B cell (primary cell): ENCODE measurements at regions not wholly inside any gene's neighbourhood (a gene's known extent, or its start where the extent isn't known, plus 50 kb on each side); places are given as distances from the start of the nearest gene placed in this dataset.

Experiments
- ATAC-seq: fragments of 200-7000 bp; cut with Tn5 transposase; one replicate; pipeline ENCODE4 v1.10.0; 2021; ENCODE audit warnings: low read depth, mild to moderate bottlenecking, moderate number of reproducible peaks, moderate library complexity
- CTCF ChIA-PET: fragments of 350-600 bp; sonication (Branson Sonifier 250); formaldehyde crosslinking; loops from one replicate; lab custom pipeline; 2021; ENCODE audit warnings: antibody characterized with exemption, inconsistent platforms; lab: Charles Lee
- POLR2A ChIA-PET: fragments of 350-600 bp; sonication (Branson Sonifier 250); formaldehyde crosslinking; loops from one replicate; lab custom pipeline; 2021; ENCODE audit warnings: antibody characterized with exemption; lab: Charles Lee
- DNase-seq: peaks from one replicate; pipeline ENCODE4 v3.0.0; 2013
- H2AFZ ChIP-seq: 2 replicates; pipeline ENCODE4 v1.6.1; 2012; ENCODE audit warnings: mild to moderate bottlenecking, low read depth, low read length; ENCODE audit not compliant: insufficient read depth, poor library complexity, severe bottlenecking
- H3K27ac ChIP-seq, 2 donors: 1 replicate in 1 of 2; 2 replicates in 1 of 2; pipeline ENCODE4 v1.5.1; 2012 to 2013; ENCODE audit warnings: low read length in 2 of 2, mild to moderate bottlenecking in 2 of 2, moderate library complexity in 1 of 2
- H3K27me3 ChIP-seq, 4 experiments: fragments of 200-600 bp in 1 of 4; sonication (generic) in 1 of 4; replicated peaks in 1 of 4; 1 replicate in 2 of 4; 2 replicates in 2 of 4; pipeline versions ENCODE4 v1.6.1 to v1.7.0; 2013 to 2016; ENCODE audit warnings: low read length in 3 of 4, mild to moderate bottlenecking in 2 of 4, mixed read lengths in 1 of 4, moderate library complexity in 1 of 4; ENCODE audit not compliant: insufficient read depth in 4 of 4, control insufficient read depth in 3 of 4; ENCODE audit errors: control extremely low read depth in 1 of 4
- H3K36me3 ChIP-seq, 2 experiments: replicated peaks in 1 of 2; 1 replicate in 1 of 2; 2 replicates in 1 of 2; pipeline versions ENCODE4 v1.6.1 to v1.7.1; 2013; ENCODE audit warnings: low read length in 1 of 2; ENCODE audit not compliant: insufficient read depth in 2 of 2, control insufficient read depth in 1 of 2; ENCODE audit errors: control extremely low read depth in 1 of 2, extremely low read depth in 1 of 2
- H3K4me1 ChIP-seq, 2 donors: fragments of 200-600 bp in 1 of 2; sonication (generic) in 1 of 2; 1 replicate in 1 of 2; 2 replicates in 1 of 2; pipeline versions ENCODE4 v1.5.1 to v1.6.1; 2013 to 2017; ENCODE audit warnings: low read length in 2 of 2; ENCODE audit not compliant: control insufficient read depth in 2 of 2, insufficient read depth in 2 of 2
- H3K4me2 ChIP-seq: replicated peaks from 2 replicates; pipeline ENCODE3; 2012; ENCODE audit warnings: mild to moderate bottlenecking, low read depth, low read length; ENCODE audit not compliant: poor library complexity, severe bottlenecking
- H3K4me3 ChIP-seq, 5 experiments: fragments of 200-600 bp in 1 of 5; sonication (generic) in 1 of 5; 1 replicate in 3 of 5; 2 replicates in 2 of 5; pipeline versions ENCODE4 v1.5.1 to v1.7.0; 2011 to 2016; ENCODE audit warnings: low read length in 4 of 5, mild to moderate bottlenecking in 4 of 5, low read depth in 2 of 5, control low read depth in 1 of 5, moderate library complexity in 1 of 5; ENCODE audit not compliant: insufficient read depth in 1 of 5; ENCODE audit errors: control extremely low read depth in 1 of 5, extremely low read depth in 1 of 5
- H3K79me2 ChIP-seq: fragments of 200-600 bp; sonication (generic); one replicate; pipeline ENCODE4 v1.6.0; 2016; ENCODE audit warnings: low read length; ENCODE audit not compliant: control insufficient read depth, insufficient read depth
- H3K9ac ChIP-seq: fragments of 200-600 bp; sonication (generic); 2 replicates; pipeline ENCODE4 v1.6.1; 2017; ENCODE audit warnings: mild to moderate bottlenecking, low read length, moderate library complexity
- H3K9me3 ChIP-seq, 3 donors: one replicate each; pipeline versions ENCODE4 v1.6.1 to v1.7.1; 2013; ENCODE audit warnings: low read length in 2 of 3; ENCODE audit not compliant: control insufficient read depth in 2 of 3, insufficient read depth in 1 of 3; ENCODE audit errors: control extremely low read depth in 1 of 3
- H4K20me1 ChIP-seq: 2 replicates; pipeline ENCODE4 v1.6.0; 2012; ENCODE audit warnings: mild to moderate bottlenecking, low read length; ENCODE audit not compliant: insufficient read depth, control insufficient read depth, poor library complexity, severe bottlenecking
- H3K27ac Mint-ChIP-seq: one replicate; pipeline ENCODE4 v1.8.0; 2021; ENCODE audit warnings: mixed read lengths
- H3K27me3 Mint-ChIP-seq: one replicate; pipeline ENCODE4 v1.8.0; 2021; ENCODE audit warnings: mixed read lengths
- H3K4me1 Mint-ChIP-seq: one replicate; pipeline ENCODE4 v1.8.0; 2021; ENCODE audit warnings: mixed read lengths
- H3K4me3 Mint-ChIP-seq: one replicate; pipeline ENCODE4 v1.8.0; 2021; ENCODE audit warnings: mixed read lengths
- H3K9me3 Mint-ChIP-seq: one replicate; pipeline ENCODE4 v1.8.0; 2022; ENCODE audit warnings: mixed read lengths; ENCODE audit not compliant: insufficient read depth
- EZH2 ChIP-seq: IDR thresholded peaks from 2 replicates; pipeline ENCODE4 v1.6.1; 2012; ENCODE audit warnings: borderline replicate concordance, low read depth, mild to moderate bottlenecking, moderate library complexity, low read length; ENCODE audit not compliant: insufficient read depth, poor library complexity, severe bottlenecking
- WGBS: methylation state at CpG from one replicate; pipeline ENCODE4 v1.1.5; 2013; ENCODE audit warnings: missing lambda C conversion rate; ENCODE audit not compliant: insufficient coverage; 5-methylcytosine and 5-hydroxymethylcytosine counted together
- intact Hi-C: fragments of 100-400 bp; cut with micrococcal nuclease; formaldehyde crosslinking; loops from one replicate; pipeline ENCODE4 v1.10.0; 2022
- TF ChIP-seq, protein P1 (sequence below): fragments of 200-600 bp; IDR thresholded peaks from one replicate; pipeline ENCODE4 v1.8.0; 2022; ENCODE audit warnings: antibody characterized with exemption, mild to moderate bottlenecking

DNA sequence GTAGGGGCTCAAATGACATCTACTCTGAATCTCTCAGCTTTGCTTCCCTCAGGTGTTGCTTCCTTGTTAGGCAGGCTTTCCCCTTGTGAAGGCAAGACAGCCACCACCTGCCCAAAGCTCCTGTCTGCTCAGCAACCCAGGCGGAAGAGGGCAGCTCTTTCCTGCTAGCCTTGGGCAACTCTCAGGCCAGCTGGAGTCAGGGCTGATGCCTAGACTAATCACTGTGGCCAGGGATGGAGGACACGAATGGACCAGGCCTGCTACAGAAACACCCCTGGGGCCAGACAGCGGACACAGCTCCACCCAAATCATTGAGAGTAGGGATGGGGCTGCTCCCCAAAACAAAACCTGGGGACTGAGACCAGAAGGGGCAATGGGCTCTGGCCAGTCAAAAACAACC lies 138.0 kb downstream of the MTX3 start:
- no peaks in the 10 kb centered on the region for H3K79me2 ChIP-seq
- no peaks in the 10 kb centered on the region for H4K20me1 ChIP-seq
- intact Hi-C loops, result no loop called here
- no peaks in the 10 kb centered on the region for H3K9me3 ChIP-seq
- 97% methylated on average over 3 of the region's 3 CpGs for WGBS
- ChIA-PET CTCF (interaction anchor here (2.0 kb wide), 1 partner anchor 10 kb away, joined by 4 read pairs; no protein-coding TSS in a partner anchor), POLR2A (no interaction called here)
- no peaks in the 10 kb centered on the region for H3K9me3 Mint-ChIP-seq
- H3K4me1 ChIP-seq, result no peaks in the 10 kb centered on the region
- H2AFZ ChIP-seq, result no peak overlapping the region
- DNase-seq (no peak), ATAC-seq (no peak)
- no peaks in the 10 kb centered on the region for H3K36me3 ChIP-seq
- no peak overlapping the region for H3K9ac ChIP-seq
- H3K27me3 ChIP-seq, result no peaks in the 10 kb centered on the region
- H3K4me2 ChIP-seq, result no peak overlapping the region
- no peaks in the 10 kb centered on the region for H3K4me1 Mint-ChIP-seq
- H3K4me3 ChIP-seq, result no peak overlapping the region
- no peak overlapping the region for H3K27ac ChIP-seq
- peaks cover 6% of the 10 kb centered on the region for H3K27me3 Mint-ChIP-seq
- H3K4me3 Mint-ChIP-seq, result no peak overlapping the region
- TF ChIP-seq, protein P1, sequence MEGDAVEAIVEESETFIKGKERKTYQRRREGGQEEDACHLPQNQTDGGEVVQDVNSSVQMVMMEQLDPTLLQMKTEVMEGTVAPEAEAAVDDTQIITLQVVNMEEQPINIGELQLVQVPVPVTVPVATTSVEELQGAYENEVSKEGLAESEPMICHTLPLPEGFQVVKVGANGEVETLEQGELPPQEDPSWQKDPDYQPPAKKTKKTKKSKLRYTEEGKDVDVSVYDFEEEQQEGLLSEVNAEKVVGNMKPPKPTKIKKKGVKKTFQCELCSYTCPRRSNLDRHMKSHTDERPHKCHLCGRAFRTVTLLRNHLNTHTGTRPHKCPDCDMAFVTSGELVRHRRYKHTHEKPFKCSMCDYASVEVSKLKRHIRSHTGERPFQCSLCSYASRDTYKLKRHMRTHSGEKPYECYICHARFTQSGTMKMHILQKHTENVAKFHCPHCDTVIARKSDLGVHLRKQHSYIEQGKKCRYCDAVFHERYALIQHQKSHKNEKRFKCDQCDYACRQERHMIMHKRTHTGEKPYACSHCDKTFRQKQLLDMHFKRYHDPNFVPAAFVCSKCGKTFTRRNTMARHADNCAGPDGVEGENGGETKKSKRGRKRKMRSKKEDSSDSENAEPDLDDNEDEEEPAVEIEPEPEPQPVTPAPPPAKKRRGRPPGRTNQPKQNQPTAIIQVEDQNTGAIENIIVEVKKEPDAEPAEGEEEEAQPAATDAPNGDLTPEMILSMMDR, result no peak
- TF ChIP-seq EZH2, result no peak
- no peak overlapping the region for H3K27ac Mint-ChIP-seq

DNA sequence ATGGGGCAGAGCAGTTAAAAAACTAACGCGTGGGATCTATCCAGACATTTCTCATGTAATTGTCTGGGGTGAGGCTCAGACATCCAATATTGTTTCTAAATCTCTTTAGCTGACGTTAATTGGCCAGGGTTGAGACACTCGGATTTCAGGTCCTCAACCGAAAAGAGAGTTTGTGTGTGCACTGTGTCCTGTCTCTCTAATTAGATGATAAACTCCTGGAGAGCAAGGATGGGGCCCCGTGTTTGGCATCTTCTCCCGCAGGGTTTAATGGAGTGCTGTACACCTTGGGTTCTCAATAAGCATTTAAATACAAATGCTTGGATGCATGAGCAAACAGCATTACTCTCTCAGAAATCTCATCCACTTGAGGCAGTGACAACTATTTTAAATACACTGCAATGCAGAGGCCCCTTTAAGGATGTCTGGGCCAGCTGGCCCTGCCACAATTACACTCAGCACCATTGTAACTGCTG lies 139.6 kb downstream of the MTX3 start:
- ChIA-PET CTCF (no interaction called here), POLR2A (no interaction called here)
- H3K4me3 Mint-ChIP-seq, result no peak overlapping the region
- 98% methylated on average over 5 of the region's 7 CpGs for WGBS
- H3K4me2 ChIP-seq, result no peak overlapping the region
- H3K9ac ChIP-seq, result no peak overlapping the region
- H3K27me3 Mint-ChIP-seq, result peaks cover 14% of the 10 kb centered on the region
- no peak overlapping the region for H3K27ac ChIP-seq
- no peaks in the 10 kb centered on the region for H3K4me1 ChIP-seq
- TF ChIP-seq EZH2, result no peak
- TF ChIP-seq, protein P1, result no peak
- no peaks in the 10 kb centered on the region for H3K9me3 Mint-ChIP-seq
- no peaks in the 10 kb centered on the region for H3K4me1 Mint-ChIP-seq
- no peaks in the 10 kb centered on the region for H4K20me1 ChIP-seq
- no peaks in the 10 kb centered on the region for H3K79me2 ChIP-seq
- H3K27me3 ChIP-seq, result no peaks in the 10 kb centered on the region
- H3K4me3 ChIP-seq, result no peak overlapping the region
- no peak overlapping the region for H3K27ac Mint-ChIP-seq
- intact Hi-C loops, result no loop called here
- no peaks in the 10 kb centered on the region for H3K9me3 ChIP-seq
- ATAC-seq, result no peak
- no peak overlapping the region for H2AFZ ChIP-seq
- DNase-seq, result no peak
- no peaks in the 10 kb centered on the region for H3K36me3 ChIP-seq
